GM10248 (cell line): ENCODE measurements at regions not wholly inside any gene's neighbourhood (a gene's known extent, or its start where the extent isn't known, plus 50 kb on each side); places are given as distances from the start of the nearest gene placed in this dataset.
"Not testable (repeated sequence)": the region's sequence is repeated elsewhere in the genome, so short reads cannot be mapped to it uniquely, and the experiment has no call there.

Experiments used
- CTCF ChIA-PET: fragments of 300-600 bp; sonication (Branson Sonifier 250); formaldehyde crosslinking; extraction: SDS; loops from one replicate; lab custom pipeline; 2021; ENCODE audit warnings: antibody characterized with exemption; lab: Yijun Ruan, JAX
- POLR2A ChIA-PET: fragments of 350-650 bp; sonication (Branson Sonifier 250); formaldehyde crosslinking; extraction: SDS; loops from one replicate; lab custom pipeline; 2020; ENCODE audit warnings: antibody characterized with exemption; lab: Yijun Ruan, JAX
- DNase-seq: peaks from one replicate; pipeline ENCODE4 v3.0.0; 2012; ENCODE audit errors: extremely low spot score
- CTCF ChIP-seq: IDR thresholded peaks from 2 replicates; pipeline ENCODE4 v1.5.1; 2012; ENCODE audit warnings: mild to moderate bottlenecking, low read depth; ENCODE audit errors: extremely low read depth, missing control alignments, control extremely low read depth

GRCh38 chr12:60210756-60211155, 614.9 kb downstream of the SLC16A7 start:
- ChIA-PET POLR2A (no interaction called here), CTCF (interaction anchor here (1.5 kb wide), 1 partner anchor 8 kb away, joined by 3 read pairs; no protein-coding TSS in a partner anchor)
- DNase-seq: no peak
- no peak for TF ChIP-seq CTCF

GRCh38 chr12:60211244-60211643, 615.4 kb downstream of the SLC16A7 start:
- CTCF ChIA-PET: no interaction called here
- POLR2A ChIA-PET: no interaction called here
- no peak for TF ChIP-seq CTCF
- no peak for DNase-seq

GRCh38 chr12:60212159-60213000, 616.6 kb downstream of the SLC16A7 start:
- no peak for TF ChIP-seq CTCF
- no peak for DNase-seq
- ChIA-PET POLR2A (no interaction called here), CTCF (no interaction called here)

- DNase-seq, CTCF ChIA-PET, POLR2A ChIA-PET: not testable (repeated sequence)
Observed at GRCh38 chr12:60213272-60213671, 617.4 kb downstream of the SLC16A7 start.

GRCh38 chr12:60216226-60216625, 620.4 kb downstream of the SLC16A7 start:
- ChIA-PET POLR2A (no interaction called here), CTCF (no interaction called here)
- TF ChIP-seq CTCF: no peak
- no peak for DNase-seq

- DNase-seq: no peak
- no peak for TF ChIP-seq CTCF
- ChIA-PET POLR2A (no interaction called here), CTCF (no interaction called here)
Observed at GRCh38 chr12:60223242-60223641, 627.4 kb downstream of the SLC16A7 start.

- CTCF ChIA-PET: no interaction called here
- POLR2A ChIA-PET: no interaction called here
- TF ChIP-seq CTCF: no peak
- DNase-seq: no peak
Observed at GRCh38 chr12:60225216-60226000, 629.6 kb downstream of the SLC16A7 start.
